GM18511 (cell line): ENCODE measurements at regions not wholly inside any gene's neighbourhood (a gene's known extent, or its start where the extent isn't known, plus 50 kb on each side); places are given as distances from the start of the nearest gene placed in this dataset.

ENCODE experiments used
- ATAC-seq: cut with Tn5 transposase; IDR thresholded peaks from one replicate; pipeline ENCODE4 v1.9.1; 2021; ENCODE audit warnings: mild to moderate bottlenecking, moderate library complexity; ENCODE audit not compliant: unreplicated experiment

DNA sequence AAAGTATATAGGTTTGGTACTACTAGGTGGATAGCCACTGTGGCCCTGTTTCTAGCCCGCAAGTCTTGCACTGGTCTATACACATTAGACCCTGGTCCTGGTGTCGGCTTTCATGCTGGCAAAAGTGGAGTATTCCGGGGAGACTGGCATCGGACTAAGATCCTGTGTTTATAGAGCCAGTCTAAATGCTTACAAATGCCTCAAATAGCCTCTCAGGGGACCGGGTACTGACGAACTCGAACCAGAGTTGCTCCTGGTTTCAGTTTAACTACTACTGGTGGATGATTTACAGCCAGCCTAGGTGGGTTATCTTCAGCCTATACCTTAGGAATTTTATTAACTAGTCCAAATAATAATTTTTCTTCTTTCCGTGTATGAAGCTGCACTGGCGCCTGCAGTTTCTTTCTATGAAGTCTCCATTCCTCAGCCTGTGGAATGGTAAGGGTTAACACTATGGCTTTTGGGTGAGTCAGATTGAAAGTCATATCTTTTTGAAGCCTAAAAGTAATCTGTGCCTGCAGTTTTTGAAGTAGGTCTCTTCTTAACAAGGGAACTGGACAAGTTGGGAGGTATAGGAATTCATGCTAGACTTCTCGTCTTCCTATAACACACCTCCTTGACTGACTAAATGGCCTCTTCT lies 51.3 kb downstream of the OR10H4 start:
- ATAC-seq, result no peak

DNA sequence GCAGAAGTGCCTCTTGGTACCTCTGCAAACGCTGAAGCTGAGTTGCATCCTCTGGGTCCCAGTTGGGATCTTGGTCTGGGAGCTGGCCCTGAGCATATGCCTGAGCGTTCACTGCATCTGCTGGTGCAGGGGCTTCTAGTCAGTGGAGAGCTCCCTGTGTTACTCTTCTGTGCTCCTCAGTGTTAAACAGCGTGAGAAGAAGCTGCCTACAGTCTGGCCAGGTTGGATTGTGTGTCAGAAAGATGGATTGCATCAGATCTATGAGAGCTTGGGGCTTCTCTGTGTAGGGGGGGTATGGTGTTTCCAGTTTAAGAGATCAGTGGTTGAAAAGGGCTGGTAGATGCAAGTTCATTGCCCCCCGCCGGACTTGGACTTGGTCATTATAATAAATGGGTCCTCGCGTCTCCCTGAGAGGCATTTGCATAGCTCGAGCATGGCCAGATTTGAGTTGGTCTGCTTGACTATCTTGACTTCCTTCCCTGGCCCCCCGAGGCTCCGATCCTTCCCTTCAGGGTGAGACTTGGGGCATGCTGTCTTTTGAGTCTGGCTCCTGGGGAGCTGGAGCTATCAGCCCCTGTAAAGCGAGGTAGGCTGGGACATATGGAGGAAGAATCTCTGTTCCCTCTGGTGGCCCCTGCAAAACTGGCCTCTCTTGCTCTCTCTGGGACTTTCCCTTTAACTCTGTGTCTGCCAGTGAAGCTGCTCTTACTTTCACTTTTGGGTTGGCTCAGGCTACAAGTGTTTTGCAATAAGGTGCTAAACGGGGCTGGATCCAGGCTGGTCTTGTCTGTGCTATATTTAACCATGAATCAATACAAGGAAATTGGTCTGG lies 52.9 kb downstream of the OR10H4 start:
- peak; percentile 71 for ATAC-seq

- no peak for ATAC-seq
These were observed 53.9 kb downstream of the OR10H4 start for GRCh38 chr19:16002406-16003384.

DNA sequence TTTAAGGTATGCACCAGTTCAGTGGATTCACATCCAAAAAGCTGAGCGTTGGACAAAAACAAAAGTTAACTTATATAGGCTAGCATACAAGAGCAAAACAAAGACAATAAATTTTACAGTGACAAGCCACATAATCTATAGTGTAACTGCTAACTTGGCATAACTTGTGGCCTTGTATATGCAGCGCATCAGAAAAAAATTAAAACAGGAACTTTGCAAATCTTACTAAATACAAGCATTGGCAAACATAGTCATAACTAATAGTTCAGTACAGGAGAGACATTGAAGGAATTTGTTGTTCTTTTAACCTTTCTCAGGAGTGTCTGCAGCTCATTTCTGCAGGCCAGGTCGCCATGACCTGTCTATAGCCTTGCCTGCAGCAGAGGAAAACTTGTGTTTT lies 54.6 kb downstream of the OR10H4 start:
- no peak for ATAC-seq

DNA sequence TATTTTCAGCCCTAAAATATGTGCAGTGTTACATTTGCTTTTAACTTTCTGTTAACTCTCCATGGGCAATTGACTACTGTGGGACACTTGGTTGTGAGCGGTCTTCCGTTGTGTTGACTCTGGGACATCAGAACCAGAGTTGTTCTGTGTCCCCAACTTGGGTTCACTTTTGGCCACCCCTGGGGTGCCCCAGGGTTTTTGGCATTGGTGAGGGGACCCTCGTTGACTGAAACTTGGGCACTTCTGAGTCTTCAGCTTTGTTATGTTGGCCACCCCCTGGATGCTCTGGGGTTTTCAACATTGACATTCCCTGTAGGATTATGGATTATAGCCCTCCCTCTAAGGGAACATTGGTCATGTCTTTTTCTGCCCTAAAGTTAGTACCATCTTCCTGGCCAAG lies 57.1 kb downstream of the OR10H4 start:
- no peak for ATAC-seq

GRCh38 chr19:16012552-16012951 lies 63.7 kb upstream of the TPM4 start:
- ATAC-seq, result no peak

DNA sequence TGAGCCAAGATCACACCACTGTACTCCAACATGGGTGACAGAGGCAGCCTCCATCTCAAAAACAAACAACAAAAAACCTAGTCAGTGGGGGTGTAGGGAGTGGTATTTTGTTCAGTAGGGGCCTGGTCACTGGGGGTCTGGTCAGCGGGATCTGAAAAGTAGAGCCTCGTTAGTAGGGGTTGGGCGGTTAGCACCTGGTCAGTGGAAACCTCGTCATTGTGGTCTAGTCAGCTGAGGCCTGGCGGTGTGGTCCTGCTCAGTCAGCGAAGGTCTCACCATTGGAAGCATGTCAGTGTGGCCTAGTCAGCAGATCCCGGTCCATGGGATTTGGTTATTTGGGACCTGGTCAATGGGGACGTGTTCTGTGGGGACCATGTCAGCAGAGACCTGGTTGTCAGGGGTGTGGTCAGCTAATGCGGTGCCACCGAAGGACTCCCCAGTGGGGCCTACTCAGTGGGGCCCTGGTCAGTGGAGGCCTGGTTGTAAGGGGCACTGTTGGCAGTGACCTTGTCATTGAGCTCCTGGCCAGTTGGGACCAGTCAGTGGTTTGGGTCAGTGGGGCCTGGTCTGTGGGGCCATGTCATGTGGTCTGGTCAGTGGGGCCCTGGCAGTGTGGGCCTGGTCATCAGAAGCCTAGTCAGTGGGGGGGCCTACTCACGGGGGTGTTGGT lies 63.0 kb upstream of the TPM4 start:
- ATAC-seq, result no peak

DNA sequence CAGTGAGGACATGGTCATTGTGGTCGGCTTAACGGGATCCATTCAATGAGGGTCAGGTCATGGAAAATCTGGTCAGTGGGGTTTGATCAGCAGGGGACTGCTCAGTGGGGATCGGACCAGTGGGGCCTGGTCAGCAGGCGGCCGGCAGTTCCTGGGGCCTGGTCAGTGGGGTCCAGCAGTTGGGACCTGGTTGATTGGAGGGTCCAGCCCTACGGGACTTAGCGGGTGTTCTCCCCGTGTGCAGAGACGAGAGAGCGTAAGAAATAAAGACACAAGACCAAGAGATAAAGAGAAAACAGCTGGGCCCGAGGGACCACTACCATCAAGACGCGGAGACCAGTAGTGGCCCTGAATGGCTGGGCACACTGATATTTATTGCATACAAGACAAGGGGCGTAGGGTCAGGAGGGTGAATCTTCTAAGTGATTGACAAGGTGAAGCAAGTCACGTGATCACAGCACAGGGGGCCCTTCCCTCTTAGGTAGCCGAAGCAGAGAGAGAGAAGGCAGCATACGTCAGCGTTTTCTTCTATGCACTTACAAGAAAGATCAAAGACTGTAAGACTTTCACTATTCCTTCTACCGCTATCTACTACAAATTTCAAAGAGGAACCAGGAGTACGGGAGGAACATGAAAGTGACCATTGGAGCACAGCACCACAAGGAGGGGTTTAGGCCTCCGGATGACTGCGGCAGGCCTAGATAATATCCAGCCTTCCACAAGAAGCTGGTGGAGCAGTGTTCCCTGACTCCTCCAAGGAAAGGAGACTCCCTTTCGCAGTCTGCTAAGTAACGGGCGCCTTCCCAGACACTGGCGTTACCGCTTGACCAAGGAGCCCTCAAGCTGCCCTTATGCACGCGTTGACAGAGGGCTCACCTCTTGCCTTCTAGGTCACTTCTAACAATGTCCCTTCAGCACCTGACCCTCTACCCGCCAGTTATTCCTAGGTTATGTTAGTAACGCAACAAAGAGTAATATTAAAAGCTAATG lies 62.1 kb upstream of the TPM4 start:
- no peak for ATAC-seq

DNA sequence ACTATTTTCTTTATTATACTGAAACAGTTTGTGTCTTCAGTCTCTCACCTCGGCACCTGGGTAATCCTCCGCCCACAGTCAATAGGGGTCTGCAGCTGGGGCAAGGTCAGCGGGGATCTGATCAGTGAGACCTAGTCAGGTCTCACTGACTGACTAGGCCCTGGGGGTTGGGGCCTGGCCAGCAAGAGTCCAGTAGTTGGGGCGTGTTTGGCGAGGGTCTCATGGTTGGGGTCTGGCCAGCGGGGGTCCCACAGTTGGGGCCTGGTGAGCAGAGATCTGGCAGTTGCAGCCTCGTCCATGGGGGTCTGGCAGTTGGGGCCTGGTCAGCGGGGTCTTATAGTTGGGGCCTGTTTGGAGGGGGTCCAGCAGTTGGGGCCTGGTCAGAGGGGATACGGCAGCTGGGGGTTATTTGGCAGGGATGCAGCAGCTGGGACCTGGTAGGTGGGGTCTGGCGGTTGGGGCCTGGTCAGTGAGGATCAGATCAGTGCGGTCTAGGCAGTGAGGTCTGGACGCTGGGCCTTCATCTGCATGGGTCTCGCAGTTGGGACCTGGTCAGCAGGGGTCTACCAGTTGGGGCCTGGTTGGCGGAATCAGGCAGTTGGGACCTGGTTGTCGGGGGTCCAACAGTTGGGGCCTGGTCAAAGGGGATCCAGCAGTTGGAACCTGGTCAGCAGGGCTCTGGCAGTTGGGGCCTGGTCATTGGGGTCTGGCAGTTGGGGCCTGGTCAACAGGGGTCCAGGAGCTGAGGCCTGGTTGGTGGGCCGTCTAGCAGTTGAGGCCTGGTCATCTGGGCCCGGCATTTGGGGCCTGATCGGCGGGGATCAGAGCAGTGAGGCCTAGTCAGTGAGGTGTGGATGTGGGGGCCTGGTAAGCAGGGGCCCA lies 61.1 kb upstream of the TPM4 start:
- ATAC-seq, result no peak

DNA sequence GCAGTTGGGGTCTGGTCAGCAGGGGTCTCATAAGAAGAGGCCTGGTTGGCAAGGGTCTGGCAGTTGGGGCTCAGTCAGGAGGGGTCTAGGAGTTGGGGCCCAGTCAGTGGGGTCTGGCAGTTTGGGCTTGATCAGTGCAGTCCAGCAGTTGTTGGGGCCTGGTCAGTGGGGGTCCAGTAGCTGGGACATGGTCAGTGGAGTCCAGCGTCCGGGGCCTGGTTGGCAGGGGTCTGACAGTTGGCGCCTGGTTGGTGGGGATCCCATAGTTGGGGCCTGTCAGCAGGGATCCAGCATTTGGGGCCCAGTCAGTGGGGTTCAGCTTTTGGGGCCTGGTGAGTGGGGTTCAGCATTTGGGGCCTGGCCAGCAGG lies 60.5 kb upstream of the TPM4 start:
- ATAC-seq, result no peak

DNA sequence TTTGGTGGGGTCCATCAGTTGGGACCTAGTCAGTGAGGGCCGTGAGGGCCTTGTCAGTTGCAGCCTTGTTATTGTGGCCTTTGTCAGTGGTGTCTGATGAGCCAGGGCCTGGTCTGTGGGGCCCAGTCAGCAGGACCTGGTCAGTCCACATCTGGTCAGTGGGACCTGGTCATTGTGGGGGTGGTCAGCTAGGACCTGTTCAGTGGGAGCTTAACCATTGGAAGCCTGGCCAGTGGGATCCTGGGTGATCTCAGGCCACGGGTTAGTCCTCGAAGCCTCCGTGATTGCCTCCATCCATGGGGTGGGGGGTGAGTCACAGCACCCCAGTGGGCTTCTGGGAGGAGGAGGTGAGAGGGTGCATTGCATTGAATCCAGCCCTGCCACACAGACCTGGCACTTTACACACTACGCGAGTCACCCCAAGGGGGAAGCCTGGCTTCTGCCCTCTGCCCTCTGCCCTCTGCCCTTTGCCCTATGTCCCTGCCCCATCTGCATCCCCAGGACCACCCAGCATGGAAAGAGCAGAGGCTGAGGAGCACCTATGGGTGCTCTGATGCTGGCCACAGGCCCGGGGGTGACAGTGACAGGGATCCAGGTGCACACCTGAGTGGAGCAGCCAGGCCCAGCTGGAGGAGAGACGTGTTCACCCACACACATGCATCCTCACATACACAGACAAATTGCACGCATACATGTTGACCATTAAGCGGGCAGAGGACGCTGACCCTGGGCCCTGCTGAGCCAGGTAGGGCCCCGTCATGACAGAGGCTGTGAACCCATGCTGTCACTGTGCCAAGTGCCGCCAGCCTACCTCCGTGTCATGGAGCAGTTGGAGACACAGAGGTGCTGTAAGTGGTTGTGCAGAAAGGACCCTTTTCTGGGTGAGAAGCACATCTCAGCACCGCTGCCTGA lies 59.8 kb upstream of the TPM4 start:
- ATAC-seq, result no peak

DNA sequence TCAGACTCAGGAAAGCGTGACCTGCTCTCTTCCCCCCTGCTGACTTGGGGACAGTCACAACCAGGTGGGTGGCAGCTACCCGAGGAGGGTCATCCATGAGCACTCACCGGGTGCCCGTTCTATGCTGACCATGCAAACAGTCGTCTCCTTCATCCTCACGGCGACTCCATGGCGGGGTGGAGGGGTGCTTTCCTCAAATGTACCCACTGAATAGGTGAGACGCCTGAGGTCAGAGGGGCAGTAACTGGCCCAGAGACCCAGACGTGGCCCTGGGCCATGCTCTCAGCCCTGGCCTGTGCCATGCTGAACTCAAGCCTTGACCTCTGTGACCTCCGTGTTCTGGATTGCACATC lies 59.2 kb upstream of the TPM4 start:
- ATAC-seq, result no peak

DNA sequence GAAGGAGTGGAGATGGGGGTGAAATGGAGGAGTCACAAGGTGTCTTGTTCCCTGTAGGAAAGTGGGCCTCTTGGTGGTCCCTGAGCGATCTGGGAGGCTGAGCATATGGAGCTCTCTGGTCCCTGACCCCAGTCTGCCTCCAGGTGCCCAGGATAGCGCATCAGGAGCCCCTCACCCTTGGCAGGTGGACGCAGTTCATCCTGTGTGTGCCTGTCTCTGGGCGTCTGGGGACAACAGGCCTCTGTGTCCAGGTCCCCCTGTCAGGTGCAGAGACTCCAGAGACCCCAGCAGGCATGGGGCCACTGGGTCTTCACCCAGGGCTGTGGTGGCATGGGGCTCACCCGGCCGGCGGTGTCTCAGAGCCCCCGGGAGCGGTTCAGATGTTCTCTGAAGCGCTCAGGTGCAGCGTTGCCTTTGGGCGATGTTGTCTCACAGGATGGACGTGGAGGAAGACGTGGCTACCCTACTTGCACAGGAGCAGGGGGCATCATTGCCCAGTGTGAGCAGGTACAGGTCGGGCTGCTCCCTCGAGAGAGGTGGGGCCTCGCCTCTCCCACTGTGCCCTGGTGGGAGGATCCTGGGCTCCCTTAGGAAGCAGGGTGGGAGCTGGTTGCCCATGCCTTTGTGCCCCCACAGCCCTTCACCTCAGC lies 58.1 kb upstream of the TPM4 start:
- ATAC-seq, result no peak

DNA sequence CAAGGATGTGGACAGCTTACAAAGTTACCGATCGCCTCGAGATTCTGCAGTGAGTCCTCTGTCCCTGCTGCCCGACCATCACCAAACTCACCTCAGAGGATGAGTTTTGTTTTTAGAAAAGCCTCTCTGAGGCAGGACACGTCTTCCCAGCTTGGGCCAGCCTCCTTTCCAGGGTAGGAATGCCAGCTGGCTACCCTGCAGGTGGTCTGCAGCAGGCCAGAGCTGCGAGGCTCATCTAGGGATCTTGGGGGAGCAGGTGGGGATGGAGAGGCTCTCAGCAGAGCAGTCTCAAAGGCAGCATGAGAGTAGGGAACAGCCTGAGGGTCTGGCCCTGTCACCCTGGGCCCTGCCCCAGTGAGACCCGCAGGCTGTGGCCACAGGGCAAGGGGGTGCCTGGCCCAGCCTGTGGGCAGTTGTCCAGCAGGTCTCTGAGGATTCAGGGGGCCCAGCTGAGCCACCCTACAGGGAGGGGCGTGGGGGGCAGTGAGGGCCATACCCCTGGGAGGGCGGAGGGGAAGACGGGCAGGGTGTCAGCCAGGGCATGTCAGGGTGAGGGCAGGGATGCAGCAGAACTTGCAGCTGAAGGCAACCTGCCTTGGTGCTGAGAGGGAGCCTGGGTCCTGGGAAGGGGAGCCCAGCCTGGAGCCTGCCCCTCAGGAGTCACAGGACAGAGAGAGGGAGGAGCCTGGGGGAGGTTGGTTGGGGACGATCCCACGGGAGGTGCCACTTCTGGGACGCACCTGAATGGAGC lies 57.3 kb upstream of the TPM4 start:
- no peak for ATAC-seq

DNA sequence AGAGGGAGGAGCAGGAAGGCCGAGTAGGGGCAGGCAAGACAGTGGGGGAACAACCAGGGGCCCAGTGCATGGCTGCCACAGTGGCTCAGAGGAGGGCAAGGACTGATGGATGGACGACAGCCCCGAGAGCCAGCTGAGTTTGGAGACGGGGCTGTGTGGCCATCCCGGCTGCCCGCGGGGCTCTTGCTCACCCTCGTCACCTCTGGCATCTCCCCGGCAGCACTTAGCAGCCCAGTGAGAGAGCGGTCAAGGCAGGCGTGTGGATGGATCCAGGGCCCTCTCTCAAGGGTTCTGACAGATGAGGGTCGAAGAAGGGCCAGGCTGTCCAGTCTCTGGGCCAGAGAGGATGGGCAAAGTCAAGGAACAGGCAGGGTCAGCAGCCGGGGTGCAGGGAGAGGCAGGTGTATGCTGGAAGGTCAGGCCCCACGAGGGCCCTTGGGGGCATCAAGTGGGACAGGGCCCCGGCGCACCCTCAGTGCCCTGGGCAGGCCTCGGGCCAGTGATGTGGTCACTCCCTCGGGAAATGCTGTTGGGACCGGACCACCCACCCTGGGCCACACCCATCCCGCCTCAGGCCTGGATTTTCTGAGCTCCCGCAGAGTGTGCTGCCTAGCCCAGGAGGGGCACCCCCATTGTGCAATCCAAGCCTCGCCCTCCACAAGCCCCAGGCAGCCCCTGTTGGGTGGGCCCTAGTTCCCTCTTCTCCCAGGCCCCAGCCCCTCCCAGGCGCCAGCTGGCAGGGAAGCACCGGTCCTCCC lies 56.4 kb upstream of the TPM4 start:
- ATAC-seq, result no peak

- ATAC-seq, result no peak
These were observed 54.5 kb upstream of the TPM4 start for GRCh38 chr19:16021796-16022195.
